ENCODE measurements at regions not wholly inside any gene's neighbourhood (a gene's known extent, or its start where the extent isn't known, plus 50 kb on each side); places are given as distances from the start of the nearest gene placed in this dataset.
A peak's percentile ranks its signal among the peaks of the same experiment; 100 is the strongest.

- DNase-seq (ENCODE audit: low spot score): no peak
Measured at GRCh38 chr1:69438056-69438795, 129.5 kb upstream of the LRRC7 start.

DNA sequence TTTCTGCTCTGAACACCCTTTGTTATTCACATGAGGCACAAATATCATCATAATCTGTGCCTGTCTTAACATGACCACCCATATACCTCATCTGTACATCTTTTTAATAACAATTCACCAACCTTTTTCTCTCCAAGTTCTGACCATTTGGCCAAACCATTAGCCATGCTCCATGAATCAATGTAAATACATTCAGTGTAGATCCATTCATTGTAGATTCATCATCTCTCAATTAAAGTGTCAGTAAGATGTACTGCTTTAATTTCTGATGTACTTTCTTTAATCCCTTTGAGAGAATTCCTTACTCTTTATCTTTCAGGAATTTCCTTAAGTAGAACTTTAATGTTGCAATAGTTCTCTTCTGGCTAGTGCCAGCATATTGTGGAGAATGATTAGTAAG is 126.2 kb upstream of the LRRC7 start:
- DNase-seq (ENCODE audit: low spot score): no peak

- no peak for DNase-seq (ENCODE audit: low spot score)
Measured at GRCh38 chr1:69451196-69451595, 116.5 kb upstream of the LRRC7 start.

DNA sequence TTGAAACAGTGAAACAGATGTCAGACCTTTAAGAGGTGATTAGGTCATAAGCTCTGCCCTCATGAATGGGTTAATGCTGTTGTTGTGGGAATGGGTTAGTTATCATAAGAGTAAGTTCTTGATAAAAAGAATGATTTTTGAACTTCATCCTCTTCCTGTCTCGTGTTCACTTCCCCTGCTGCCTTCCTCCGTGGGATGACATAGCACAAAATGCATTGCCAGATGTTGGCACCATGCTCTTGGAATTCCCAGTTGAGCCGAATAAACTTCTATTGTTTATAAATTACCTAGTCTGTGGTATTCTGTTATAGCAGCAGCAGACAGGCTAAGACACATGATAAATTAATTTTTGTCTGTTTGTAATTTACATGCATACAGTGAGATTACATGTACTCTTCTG is 112.0 kb upstream of the LRRC7 start:
- DNase-seq (ENCODE audit: low spot score): no peak

GRCh38 chr1:69459244-69459643 is 108.5 kb upstream of the LRRC7 start:
- DNase-seq (ENCODE audit: low spot score): no peak

GRCh38 chr1:69475021-69475420 is 92.7 kb upstream of the LRRC7 start:
- DNase-seq (ENCODE audit: low spot score): no peak

DNA sequence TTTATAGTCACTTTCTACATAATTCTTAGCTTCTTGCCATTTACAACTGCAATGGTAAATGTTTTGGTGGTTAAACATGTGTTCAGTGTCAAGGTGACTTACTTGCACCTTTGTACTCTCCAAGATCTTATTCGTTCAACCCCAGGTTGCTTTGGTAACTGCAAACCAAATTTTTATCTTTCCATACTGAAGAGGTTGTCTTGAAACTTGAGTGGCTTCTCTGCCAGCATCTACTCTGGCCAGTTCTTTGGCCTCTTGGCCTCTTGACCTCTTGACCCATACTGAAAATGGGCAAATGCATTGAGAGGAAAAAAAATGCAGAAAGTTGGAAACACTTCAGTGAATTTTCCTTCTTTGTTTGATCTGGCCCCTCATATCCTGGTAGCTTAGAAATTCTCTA is 88.0 kb upstream of the LRRC7 start:
- no peak for DNase-seq (ENCODE audit: low spot score)

DNA sequence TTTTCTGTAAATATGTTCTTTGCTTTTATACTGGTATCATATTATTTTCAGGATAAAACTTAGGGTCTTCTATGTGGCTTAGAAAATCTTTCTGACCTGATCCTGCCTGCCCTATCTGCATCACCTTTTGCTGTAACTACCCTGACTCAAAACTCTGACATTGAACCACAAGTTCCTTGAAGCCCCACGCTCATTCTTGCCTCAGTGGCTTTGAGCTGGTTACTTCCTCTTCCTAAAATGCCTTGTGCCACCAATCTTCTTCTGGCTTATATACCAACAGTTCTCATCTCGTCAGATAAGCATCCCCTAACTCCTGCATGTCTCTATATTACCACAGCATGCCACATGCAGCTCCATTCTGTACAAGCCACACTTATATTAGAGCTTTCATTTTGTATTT is 84.5 kb upstream of the LRRC7 start:
- DNase-seq (ENCODE audit: low spot score): no peak

DNA sequence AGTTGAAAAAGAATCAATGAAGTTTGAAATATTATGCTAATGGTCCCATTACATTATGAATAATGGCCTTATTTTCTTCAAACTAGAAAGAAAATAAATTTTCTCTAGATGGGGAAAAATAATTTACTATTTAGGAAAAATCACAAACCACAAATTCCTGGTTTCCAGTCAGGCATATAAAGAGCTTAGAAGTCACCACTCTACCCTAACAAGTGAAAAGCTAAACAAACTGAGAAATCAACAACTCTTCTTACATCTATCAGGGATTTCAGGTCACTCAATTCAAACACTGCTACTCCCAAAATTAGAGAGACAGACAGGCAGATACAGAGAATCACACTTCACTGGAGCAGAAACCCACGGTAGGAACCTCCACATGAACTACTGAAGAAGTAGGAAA is 82.1 kb upstream of the LRRC7 start:
- no peak for DNase-seq (ENCODE audit: low spot score)

DNA sequence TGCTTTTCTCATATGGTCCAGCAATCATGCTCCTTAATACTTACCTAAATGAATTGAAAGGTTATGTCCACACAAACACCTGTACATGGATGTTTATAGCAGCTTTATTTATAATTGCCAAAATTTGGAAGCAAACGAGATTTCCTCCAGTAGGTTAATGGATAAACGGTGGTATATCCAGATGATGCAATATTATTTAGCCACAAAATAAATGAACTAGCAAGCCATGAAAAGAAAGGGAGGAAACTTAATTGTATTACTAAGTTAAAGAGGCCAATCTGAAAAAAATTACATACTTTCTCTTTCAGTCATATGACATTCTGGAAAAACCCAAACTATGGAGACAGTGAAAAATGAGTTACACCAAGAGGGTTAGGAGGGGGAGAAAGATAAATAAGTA is 76.3 kb upstream of the LRRC7 start:
- no peak for DNase-seq (ENCODE audit: low spot score)

GRCh38 chr1:69492286-69492685 is 75.4 kb upstream of the LRRC7 start:
- DNase-seq (ENCODE audit: low spot score): peak; percentile 13

DNA sequence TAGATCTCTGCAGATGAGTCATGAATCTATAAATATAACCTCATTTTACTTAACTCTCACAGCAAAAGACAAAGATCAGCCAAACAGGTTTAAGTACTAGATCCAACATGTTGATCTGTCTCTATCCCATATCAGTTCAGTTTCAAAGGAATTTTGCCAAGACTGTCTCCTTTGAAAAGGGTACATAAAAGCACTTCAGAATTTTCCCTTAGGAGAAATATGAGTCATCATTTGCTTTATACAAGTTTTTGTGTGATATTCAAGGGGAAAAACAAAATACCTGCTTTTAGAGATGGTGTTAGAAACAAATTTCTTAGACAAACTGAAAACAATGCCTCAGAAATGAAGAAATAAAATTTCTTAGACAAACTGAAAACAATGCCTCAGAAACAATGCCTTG is 73.5 kb upstream of the LRRC7 start:
- DNase-seq (ENCODE audit: low spot score): peak; percentile 39

DNA sequence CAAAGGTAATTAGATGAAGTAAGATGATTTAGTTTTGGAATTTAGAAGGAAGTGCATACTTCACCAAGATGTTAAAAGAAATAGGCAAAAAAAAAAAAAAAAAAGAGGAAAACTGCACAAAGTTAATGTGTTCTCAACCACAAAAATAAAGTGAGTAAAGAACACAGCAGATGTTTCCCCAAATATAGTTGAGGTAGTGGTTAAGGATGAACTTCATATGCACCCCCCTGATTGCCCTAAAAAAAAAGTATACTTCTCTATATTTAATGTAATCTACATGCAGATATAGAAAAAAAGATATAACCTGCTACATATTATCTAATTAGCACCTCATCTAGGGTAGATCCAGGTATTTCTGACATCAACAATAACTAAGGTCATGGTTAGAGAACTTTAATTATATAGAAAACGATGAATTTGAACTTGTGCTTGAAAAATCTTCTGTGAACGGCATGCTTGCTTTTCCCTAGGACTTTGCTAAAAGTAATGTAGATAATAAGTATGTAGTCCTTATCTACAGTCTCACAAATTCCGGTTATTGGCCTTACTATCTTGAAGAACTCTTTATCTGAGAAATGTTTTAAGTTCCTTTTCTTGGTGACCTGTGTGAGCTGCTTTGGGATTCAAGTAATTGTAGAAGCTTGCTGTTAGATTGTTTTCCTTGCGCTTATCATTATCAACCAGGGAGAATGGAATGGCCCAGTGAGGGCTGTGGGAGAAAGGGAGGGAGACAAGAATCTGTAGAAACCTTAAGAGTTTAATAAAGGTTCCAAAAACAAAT is 70.1 kb upstream of the LRRC7 start:
- DNase-seq (ENCODE audit: low spot score): no peak

GRCh38 chr1:69498711-69499110 is 69.0 kb upstream of the LRRC7 start:
- DNase-seq (ENCODE audit: low spot score): no peak

DNA sequence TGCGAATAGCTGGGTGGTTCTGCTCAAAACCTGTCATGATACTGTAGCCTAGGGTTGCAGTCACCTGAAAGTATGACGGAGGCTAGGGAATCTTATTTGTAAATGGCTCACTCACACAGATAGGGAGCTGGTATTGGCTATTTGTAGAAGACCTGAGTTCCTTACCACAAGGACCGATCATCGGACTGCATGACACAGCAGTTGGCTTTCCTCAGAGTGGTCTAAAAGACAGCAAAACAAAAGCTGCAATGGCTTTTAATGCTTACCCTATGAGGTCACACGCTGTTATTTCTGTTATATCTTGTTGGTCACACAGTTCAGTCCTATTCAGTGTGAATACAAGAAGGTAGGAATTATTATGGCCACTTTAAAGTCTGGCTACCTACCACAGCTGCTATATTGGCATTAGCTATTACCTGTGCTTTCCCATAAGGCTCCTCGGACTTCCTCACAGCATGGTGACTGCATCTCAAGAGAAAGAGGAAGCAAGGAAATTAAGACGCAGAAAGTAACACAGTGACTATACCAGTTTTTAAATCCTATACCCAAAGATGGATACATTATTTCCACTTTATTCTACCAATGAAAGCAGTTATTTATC is 68.4 kb upstream of the LRRC7 start:
- DNase-seq (ENCODE audit: low spot score): no peak

- no peak for DNase-seq (ENCODE audit: low spot score)
Measured at GRCh38 chr1:69502991-69503390, 64.7 kb upstream of the LRRC7 start.

GRCh38 chr1:69504730-69505252 is 62.9 kb upstream of the LRRC7 start:
- DNase-seq (ENCODE audit: low spot score): no peak

- DNase-seq (ENCODE audit: low spot score): no peak
Measured at GRCh38 chr1:69506311-69506710, 61.4 kb upstream of the LRRC7 start.

DNA sequence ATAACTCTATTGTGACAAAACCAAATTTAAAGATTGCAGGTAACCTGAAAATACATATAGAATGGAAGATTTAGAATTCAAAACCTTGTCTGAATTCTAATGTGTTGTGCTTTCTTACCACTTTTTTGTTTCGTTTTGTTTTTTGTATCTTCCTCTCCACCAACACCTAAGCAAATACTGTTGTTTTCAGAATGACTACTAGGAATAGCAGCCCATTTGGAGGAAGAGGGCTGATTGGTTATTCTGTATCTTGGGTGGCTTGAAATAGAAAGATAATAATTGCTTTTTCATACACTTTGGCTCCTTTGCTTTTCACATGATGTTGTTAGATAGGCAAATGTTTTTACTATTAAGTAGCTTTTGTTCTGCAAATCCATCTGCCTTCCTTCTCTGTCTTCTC is 61.0 kb upstream of the LRRC7 start:
- no peak for DNase-seq (ENCODE audit: low spot score)

DNA sequence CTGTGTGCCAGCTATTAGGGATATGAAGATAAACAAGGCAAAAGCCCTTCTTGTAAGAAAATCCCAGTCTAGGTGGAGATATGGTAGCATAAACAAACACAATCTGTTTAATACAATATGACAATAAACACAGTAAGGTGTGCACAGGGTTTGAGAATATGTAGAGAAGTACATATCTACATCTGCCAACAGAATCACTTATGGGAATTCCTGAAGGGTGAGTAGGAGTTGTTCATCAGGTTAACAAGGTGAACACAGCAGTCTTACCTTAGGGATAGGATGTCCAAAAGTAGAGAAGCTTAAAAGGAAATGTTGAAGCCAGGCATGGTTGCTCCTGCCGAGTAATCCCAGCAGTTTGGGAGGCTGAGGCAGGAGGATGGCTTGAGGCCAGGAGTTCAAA is 57.7 kb upstream of the LRRC7 start:
- no peak for DNase-seq (ENCODE audit: low spot score)

DNA sequence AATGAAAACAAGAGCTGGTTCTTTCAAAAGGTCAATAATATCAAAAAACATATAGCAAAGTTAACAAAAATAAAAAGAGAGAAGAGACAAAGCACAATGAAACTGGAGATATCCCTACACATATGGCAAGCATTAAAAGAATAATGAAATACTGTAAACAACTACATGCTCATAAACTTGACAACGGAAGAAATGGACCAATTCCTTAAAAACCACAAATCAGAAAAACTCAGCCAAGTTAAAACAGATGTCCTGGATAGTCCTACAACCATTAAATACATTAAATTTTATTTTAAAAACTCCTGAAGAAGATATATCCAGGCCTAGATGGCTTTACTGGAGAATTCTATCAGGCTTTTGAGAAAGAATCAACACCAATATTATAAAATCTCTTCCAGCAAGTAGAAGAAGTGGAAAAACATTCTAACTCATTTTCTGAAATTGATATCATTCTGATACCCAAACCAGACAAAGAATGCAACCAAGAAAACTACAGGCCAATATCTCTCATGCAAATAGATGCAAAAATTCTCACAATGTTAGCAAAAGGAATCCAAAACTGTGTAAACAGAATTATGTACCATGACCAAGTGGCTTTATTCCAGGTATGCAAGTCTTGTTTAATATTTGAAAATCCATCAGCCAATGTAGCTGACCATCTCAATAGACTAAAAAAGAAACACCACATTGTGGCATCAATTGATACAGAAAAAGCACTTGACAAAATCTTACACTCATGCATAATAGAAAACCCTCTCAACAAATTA is 56.1 kb upstream of the LRRC7 start:
- DNase-seq (ENCODE audit: low spot score): no peak

DNA sequence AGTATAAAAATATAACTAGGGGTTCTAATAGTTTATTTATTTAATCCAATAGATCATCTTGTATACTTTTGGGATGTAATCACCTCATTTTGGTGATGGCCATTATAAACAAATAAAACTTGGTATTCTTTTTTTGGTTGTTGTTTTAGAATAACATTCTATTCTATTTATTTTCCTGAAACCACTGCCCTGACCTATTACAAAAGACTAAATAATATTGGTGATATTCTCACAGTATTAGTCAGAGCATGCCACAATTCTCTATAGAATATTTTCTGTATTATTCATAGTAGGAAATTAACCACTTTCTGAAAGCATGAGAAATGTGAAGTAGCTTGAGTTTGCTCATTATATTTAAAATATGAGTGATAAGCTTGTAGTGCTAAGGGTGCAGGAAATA is 54.1 kb upstream of the LRRC7 start:
- no peak for DNase-seq (ENCODE audit: low spot score)
